ENCODE measurements at regions not wholly inside any gene's neighbourhood (a gene's known extent, or its start where the extent isn't known, plus 50 kb on each side); places are given as distances from the start of the nearest gene placed in this dataset.

DNA sequence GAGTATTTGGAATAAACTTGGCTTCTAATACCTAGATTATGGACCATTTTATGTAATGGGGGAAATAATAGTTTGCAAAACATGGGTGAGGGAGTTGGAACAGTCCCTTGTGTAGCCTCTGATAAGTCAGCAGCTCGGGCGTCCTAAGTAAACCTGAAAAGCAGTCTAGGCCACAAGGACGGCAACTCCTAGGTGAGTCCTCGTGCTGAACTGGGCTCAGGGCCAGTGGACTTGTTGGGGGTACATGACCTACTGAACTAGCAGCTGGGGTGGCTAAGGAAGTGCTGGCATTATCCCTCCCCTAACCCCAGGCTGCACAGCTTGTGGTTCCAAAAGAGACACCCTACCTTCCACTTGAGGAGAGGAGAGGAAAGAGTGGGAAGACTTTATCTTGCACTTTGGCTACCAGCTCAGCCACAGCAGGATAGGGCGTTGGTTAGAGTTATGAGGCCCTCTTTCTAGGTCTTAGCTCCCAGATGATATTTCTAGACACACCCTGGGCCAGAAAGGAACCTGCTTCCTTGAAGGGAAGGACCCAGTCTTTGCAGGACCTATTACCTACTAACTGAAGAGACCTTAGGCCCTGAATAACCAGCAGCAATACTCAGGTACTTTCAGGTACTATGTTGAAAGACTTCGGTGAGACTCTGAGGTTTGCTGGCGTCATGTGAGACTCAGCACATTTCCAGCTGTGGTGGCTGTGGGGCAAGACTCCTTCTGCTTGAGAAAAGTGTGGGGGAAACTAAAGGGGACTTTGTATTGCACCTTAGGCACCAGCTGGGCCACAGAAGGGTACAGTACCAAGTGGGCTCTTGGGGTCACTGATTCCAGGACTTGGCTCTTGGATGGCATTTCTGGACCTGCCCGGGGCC is 71.0 kb downstream of the AQP4 start:
- no peak for DNase-seq (ENCODE audit: low read depth)
- no peak overlapping the region for H3K4me3 ChIP-seq (ENCODE audit: low read depth, low read length)
- no peak for TF ChIP-seq CTCF (conservative IDR thresholded peaks at IDR 0.05; ENCODE audit: low read depth, low read length)

DNA sequence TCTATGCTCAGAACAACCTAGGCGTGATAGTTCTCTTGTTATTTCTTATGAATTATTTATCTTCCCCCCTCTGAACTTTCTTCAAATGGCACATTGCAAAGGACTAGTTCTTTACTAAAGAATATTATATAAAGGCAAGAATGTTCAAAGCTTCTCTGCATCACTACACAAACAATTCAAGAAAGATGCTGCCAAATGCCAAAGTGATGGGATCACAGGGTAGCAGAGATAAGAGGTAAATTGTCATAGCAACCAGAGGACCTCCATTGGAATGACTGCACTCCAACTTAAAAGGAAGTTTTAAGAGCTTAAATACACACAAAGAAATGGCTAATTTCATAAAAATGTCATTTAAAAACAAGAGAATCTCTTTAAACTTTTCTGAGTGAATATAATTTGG is 72.8 kb downstream of the AQP4 start:
- no peak for TF ChIP-seq CTCF (conservative IDR thresholded peaks at IDR 0.05; ENCODE audit: low read depth, low read length)
- DNase-seq (ENCODE audit: low read depth) = peak; percentile 76
- no peak overlapping the region for H3K4me3 ChIP-seq (ENCODE audit: low read depth, low read length)

DNA sequence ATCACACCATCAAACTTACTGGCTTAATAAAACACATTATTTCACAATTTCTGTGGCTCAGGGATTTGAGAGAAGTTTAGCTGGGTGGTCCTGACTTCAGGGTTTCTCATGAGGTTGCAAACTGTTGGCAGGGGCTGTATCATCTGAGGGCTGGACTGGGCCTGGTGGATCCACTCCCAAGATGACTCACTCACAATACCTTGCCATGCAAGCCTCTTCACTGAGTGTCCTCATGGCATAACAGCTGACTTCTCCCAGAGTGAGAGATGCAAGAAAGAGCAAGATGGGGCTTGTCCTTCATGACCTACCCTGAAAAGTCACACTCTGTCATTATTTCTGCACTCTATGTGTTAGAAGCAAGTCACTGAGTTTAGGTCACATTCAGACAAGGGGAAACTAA is 73.8 kb downstream of the AQP4 start:
- TF ChIP-seq CTCF (conservative IDR thresholded peaks at IDR 0.05; ENCODE audit: low read depth, low read length) = no peak
- H3K4me3 ChIP-seq (ENCODE audit: low read depth, low read length) = no peak overlapping the region
- peak; percentile 16 for DNase-seq (ENCODE audit: low read depth)

- TF ChIP-seq CTCF (conservative IDR thresholded peaks at IDR 0.05; ENCODE audit: low read depth, low read length) = no peak
- no peak for DNase-seq (ENCODE audit: low read depth)
Observed at GRCh38 chr18:26784599-26784998, 80.9 kb downstream of the AQP4 start.

DNA sequence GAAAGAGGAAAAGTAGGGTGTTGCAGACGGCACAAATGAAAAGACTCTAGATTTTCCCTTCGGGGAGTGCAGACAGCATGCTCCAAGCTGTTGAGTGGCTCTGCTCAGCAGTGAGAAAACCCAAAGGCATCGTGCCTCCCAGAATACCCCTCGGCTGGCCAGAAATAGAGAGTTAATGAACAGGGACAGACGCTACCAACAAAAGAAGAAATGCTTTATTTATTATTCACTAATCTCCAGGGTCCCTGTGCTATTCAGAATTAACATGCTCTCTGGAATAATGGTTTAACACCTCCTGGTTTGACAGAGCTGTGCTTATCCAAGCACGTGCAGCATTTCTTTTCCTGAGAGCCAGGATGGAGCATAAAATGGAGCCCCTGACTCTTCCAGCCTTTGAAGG is 82.3 kb downstream of the AQP4 start:
- no peak overlapping the region for H3K4me3 ChIP-seq (ENCODE audit: low read depth, low read length)
- no peak for DNase-seq (ENCODE audit: low read depth)
- TF ChIP-seq CTCF (conservative IDR thresholded peaks at IDR 0.05; ENCODE audit: low read depth, low read length) = no peak

More at GRCh38 chr18:26784599-26784998, 80.9 kb downstream of the AQP4 start:
- no peak overlapping the region for H3K4me3 ChIP-seq (ENCODE audit: low read depth, low read length)

GRCh38 chr18:26780520-26781325 is 84.8 kb downstream of the AQP4 start:
- no peak overlapping the region for H3K4me3 ChIP-seq (ENCODE audit: low read depth, low read length)
- no peak for TF ChIP-seq CTCF (conservative IDR thresholded peaks at IDR 0.05; ENCODE audit: low read depth, low read length)
- no peak for DNase-seq (ENCODE audit: low read depth)
